ENCODE measurements at regions not wholly inside any gene's neighbourhood (a gene's known extent, or its start where the extent isn't known, plus 50 kb on each side); places are given as distances from the start of the nearest gene placed in this dataset.

DNA sequence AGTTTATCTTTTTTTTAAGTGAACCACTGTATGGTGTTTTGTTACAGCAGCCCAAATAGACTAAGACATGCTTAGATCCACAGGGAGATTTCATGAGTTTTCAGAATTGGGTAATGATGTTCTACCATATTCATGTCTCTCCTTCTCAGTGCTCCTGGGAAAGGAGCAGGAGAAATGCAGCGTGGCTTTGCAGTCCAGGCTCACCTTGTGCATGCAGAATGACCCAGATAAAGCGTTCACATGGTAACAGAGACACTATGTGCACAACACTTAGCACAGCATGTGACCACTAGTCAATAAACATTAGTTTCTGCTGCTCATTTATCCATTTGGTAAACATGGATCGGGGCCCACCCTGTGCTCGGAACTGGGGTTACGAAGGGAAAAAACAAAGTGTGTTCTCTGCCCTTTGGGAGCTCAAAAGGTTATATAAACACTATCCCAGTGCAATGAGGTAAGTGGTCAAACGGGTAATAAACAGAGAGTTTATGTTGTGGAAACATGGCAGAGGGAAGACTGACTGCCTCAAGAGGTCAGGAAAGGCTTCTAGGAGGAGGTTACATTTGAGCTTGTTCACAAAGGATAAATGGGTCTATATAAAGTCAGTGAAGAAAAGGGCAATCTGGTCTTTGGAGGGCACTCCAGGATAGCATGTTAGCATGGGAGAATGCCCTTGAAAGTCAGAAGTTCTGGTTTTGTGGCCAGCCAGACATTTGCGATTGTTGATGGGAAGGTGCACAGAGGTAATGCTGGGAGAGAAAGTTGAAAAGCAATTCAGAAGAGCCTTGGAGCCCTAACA lies 299.2 kb downstream of the TDRD15 start:
- Histone ChIP-seq H3K18ac (ENCODE audit: low read length) (no peak overlapping the region), H3K4me2 (ENCODE audit: low read length) (no peak overlapping the region), H3K27me3 (ENCODE audit: insufficient read depth, low read length, poor library complexity) (no peaks in the 10 kb centered on the region), H3K9ac (ENCODE audit: low read length) (no peak overlapping the region), H3K23ac (ENCODE audit: low read length) (no peak overlapping the region), H3K27ac (ENCODE audit: low read depth, low read length) (no peak overlapping the region), H4K5ac (ENCODE audit: low read length) (no peak overlapping the region), H3K4ac (ENCODE audit: low read depth, low read length) (no peak overlapping the region), H2BK5ac (ENCODE audit: low read length) (no peak overlapping the region), H3K79me1 (ENCODE audit: low read length) (no peaks in the 10 kb centered on the region), H2BK120ac (ENCODE audit: low read depth, low read length) (no peak overlapping the region), H3K79me2 (ENCODE audit: control insufficient read depth, insufficient read depth, low read length) (no peaks in the 10 kb centered on the region), H4K8ac (ENCODE audit: low read depth, low read length) (no peak overlapping the region), H3K56ac (ENCODE audit: low read length) (peak overlapping the region; percentile 38), H2AK5ac (ENCODE audit: low read length) (no peak overlapping the region), H3K4me1 (ENCODE audit: control insufficient read depth, low read depth, low read length) (no peaks in the 10 kb centered on the region), H3K4me3 (ENCODE audit: low read length) (no peak overlapping the region), H2BK15ac (replicated peaks; ENCODE audit: low read depth) (no peak overlapping the region), H3K36me3 (ENCODE audit: control insufficient read depth, insufficient read depth, low read length) (no peaks in the 10 kb centered on the region)
- WGBS (ENCODE audit: extremely low coverage, insufficient coverage, low lambda C conversion rate), result no CpG with 5 or more reads among the region's 7 CpGs
- DNase-seq, result no peak

DNA sequence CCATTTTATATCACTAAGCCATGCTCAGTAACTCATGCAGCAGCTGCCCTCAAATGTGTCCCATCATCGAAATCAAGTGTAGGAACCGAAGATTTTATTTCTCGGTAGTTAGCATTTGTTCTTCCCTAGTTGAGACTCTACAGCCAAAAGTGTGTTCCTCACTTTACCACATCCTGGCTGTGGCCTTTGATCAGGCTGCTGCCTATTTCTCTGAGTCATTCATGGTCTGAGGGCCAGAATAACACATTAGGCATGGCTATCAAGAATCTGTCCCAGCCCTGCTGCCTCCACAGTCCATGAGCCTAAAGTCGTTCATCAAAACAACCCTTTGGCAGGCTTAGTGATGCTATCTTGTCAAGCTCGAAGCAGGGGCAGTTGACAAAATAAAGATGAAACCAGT lies 300.1 kb downstream of the TDRD15 start:
- no peaks in the 10 kb centered on the region for H3K27me3 ChIP-seq (ENCODE audit: insufficient read depth, low read length, poor library complexity)
- no peak overlapping the region for H3K4me2 ChIP-seq (ENCODE audit: low read length)
- WGBS (ENCODE audit: extremely low coverage, insufficient coverage, low lambda C conversion rate), result no CpG with 5 or more reads among the region's 5 CpGs
- H3K27ac ChIP-seq (ENCODE audit: low read depth, low read length), result no peak overlapping the region
- no peak overlapping the region for H3K18ac ChIP-seq (ENCODE audit: low read length)
- H4K8ac ChIP-seq (ENCODE audit: low read depth, low read length), result no peak overlapping the region
- no peak overlapping the region for H3K4ac ChIP-seq (ENCODE audit: low read depth, low read length)
- H3K79me1 ChIP-seq (ENCODE audit: low read length), result no peaks in the 10 kb centered on the region
- no peaks in the 10 kb centered on the region for H3K79me2 ChIP-seq (ENCODE audit: control insufficient read depth, insufficient read depth, low read length)
- DNase-seq, result no peak
- no peaks in the 10 kb centered on the region for H3K36me3 ChIP-seq (ENCODE audit: control insufficient read depth, insufficient read depth, low read length)
- no peak overlapping the region for H2BK15ac ChIP-seq (replicated peaks; ENCODE audit: low read depth)
- H4K5ac ChIP-seq (ENCODE audit: low read length), result no peak overlapping the region
- H3K9ac ChIP-seq (ENCODE audit: low read length), result no peak overlapping the region
- no peak overlapping the region for H3K23ac ChIP-seq (ENCODE audit: low read length)
- no peaks in the 10 kb centered on the region for H3K4me1 ChIP-seq (ENCODE audit: control insufficient read depth, low read depth, low read length)
- no peak overlapping the region for H3K4me3 ChIP-seq (ENCODE audit: low read length)
- no peak overlapping the region for H3K56ac ChIP-seq (ENCODE audit: low read length)
- H2AK5ac ChIP-seq (ENCODE audit: low read length), result no peak overlapping the region
- no peak overlapping the region for H2BK5ac ChIP-seq (ENCODE audit: low read length)
- no peak overlapping the region for H2BK120ac ChIP-seq (ENCODE audit: low read depth, low read length)

DNA sequence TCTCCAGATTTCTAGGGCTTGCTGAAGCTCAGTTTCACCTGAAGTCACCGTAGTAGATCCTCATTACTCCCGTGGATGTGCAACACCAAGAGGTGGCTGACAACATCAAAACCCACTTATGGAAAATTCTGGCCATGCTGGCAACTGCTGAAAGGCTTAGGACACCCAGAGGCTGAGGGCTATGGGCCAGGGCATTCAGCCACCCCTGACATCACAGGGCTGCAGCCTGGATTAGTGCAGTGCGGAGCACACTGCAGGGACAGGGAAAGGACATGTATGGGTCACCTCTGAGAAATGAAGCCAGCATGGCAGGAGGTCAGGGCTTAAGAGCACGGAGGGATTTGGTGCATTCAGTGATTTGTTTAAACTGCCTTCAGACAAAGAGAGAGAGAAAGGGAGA lies 300.6 kb downstream of the TDRD15 start:
- Histone ChIP-seq H3K4me3 (ENCODE audit: low read length) (no peak overlapping the region), H3K56ac (ENCODE audit: low read length) (no peak overlapping the region), H2BK5ac (ENCODE audit: low read length) (no peak overlapping the region), H4K5ac (ENCODE audit: low read length) (no peak overlapping the region), H3K27me3 (ENCODE audit: insufficient read depth, low read length, poor library complexity) (no peaks in the 10 kb centered on the region), H3K9ac (ENCODE audit: low read length) (no peak overlapping the region), H3K4ac (ENCODE audit: low read depth, low read length) (no peak overlapping the region), H2AK5ac (ENCODE audit: low read length) (no peak overlapping the region), H3K18ac (ENCODE audit: low read length) (no peak overlapping the region), H3K4me2 (ENCODE audit: low read length) (no peak overlapping the region), H3K23ac (ENCODE audit: low read length) (no peak overlapping the region), H3K79me2 (ENCODE audit: control insufficient read depth, insufficient read depth, low read length) (no peaks in the 10 kb centered on the region), H3K79me1 (ENCODE audit: low read length) (no peaks in the 10 kb centered on the region), H4K8ac (ENCODE audit: low read depth, low read length) (no peak overlapping the region), H3K4me1 (ENCODE audit: control insufficient read depth, low read depth, low read length) (no peaks in the 10 kb centered on the region), H3K36me3 (ENCODE audit: control insufficient read depth, insufficient read depth, low read length) (no peaks in the 10 kb centered on the region), H3K27ac (ENCODE audit: low read depth, low read length) (no peak overlapping the region), H2BK120ac (ENCODE audit: low read depth, low read length) (no peak overlapping the region), H2BK15ac (replicated peaks; ENCODE audit: low read depth) (no peak overlapping the region)
- DNase-seq, result no peak
- no CpG with 5 or more reads among the region's 4 CpGs for WGBS (ENCODE audit: extremely low coverage, insufficient coverage, low lambda C conversion rate)

DNA sequence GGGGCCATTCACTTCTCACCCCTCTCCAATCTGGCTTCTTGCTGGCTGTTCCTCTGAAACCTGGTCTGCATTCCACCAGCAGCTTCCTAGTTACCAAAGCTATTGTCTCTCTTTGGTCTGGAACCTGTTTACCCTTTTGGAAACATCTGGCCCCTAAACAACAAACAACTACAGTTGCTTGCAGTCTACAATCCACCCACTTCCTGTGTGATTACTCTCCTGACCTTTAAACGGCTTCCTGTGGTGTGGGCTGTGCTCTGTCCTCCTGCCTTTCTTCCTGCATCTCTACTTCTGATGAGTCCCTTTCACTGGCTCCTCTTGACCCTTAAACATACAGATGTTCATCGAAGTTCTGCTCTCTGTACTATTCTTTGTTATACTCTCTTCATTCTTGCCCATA lies 303.8 kb downstream of the TDRD15 start:
- Histone ChIP-seq H3K27ac (ENCODE audit: low read depth, low read length) (no peak overlapping the region), H2AK5ac (ENCODE audit: low read length) (no peak overlapping the region), H2BK120ac (ENCODE audit: low read depth, low read length) (no peak overlapping the region), H3K23ac (ENCODE audit: low read length) (no peak overlapping the region), H2BK15ac (replicated peaks; ENCODE audit: low read depth) (no peak overlapping the region), H3K36me3 (ENCODE audit: control insufficient read depth, insufficient read depth, low read length) (no peaks in the 10 kb centered on the region), H3K4ac (ENCODE audit: low read depth, low read length) (no peak overlapping the region), H3K4me1 (ENCODE audit: control insufficient read depth, low read depth, low read length) (no peaks in the 10 kb centered on the region), H2BK5ac (ENCODE audit: low read length) (no peak overlapping the region), H4K8ac (ENCODE audit: low read depth, low read length) (peak overlapping the region; percentile 31), H3K56ac (ENCODE audit: low read length) (no peak overlapping the region), H3K79me2 (ENCODE audit: control insufficient read depth, insufficient read depth, low read length) (no peaks in the 10 kb centered on the region), H3K27me3 (ENCODE audit: insufficient read depth, low read length, poor library complexity) (no peaks in the 10 kb centered on the region), H3K79me1 (ENCODE audit: low read length) (no peaks in the 10 kb centered on the region), H3K4me3 (ENCODE audit: low read length) (no peak overlapping the region), H3K9ac (ENCODE audit: low read length) (no peak overlapping the region), H3K18ac (ENCODE audit: low read length) (peak overlapping the region; percentile 42), H3K4me2 (ENCODE audit: low read length) (no peak overlapping the region), H4K5ac (ENCODE audit: low read length) (no peak overlapping the region)
- peak; percentile 67 for DNase-seq
- WGBS (ENCODE audit: extremely low coverage, insufficient coverage, low lambda C conversion rate), result no CpG with 5 or more reads among the region's 2 CpGs

DNA sequence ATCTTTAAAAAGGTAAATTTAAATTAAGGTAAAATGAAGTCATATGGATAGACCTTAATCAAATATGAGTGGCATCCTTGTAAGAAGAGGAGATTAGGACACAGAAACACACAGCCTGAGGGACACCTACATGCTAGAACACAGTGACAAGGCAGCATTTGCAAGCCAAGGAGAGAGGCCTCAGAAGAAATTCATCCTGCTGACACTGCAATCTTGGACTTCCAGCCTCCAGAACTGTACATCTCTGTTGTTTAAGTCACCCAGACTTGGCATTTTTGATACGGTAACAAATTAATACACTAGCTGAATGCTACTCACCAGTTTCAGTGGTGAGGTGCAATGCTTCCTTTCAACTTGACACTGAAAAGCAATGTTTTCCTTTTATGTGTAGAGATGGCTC lies 305.0 kb downstream of the TDRD15 start:
- Histone ChIP-seq H2BK5ac (ENCODE audit: low read length) (no peak overlapping the region), H2AK5ac (ENCODE audit: low read length) (no peak overlapping the region), H3K27ac (ENCODE audit: low read depth, low read length) (no peak overlapping the region), H3K4ac (ENCODE audit: low read depth, low read length) (no peak overlapping the region), H3K23ac (ENCODE audit: low read length) (no peak overlapping the region), H3K4me2 (ENCODE audit: low read length) (no peak overlapping the region), H3K79me1 (ENCODE audit: low read length) (no peaks in the 10 kb centered on the region), H4K5ac (ENCODE audit: low read length) (no peak overlapping the region), H3K9ac (ENCODE audit: low read length) (no peak overlapping the region), H2BK120ac (ENCODE audit: low read depth, low read length) (no peak overlapping the region), H3K27me3 (ENCODE audit: insufficient read depth, low read length, poor library complexity) (no peaks in the 10 kb centered on the region), H2BK15ac (replicated peaks; ENCODE audit: low read depth) (no peak overlapping the region), H3K79me2 (ENCODE audit: control insufficient read depth, insufficient read depth, low read length) (no peaks in the 10 kb centered on the region), H3K56ac (ENCODE audit: low read length) (no peak overlapping the region), H3K36me3 (ENCODE audit: control insufficient read depth, insufficient read depth, low read length) (no peaks in the 10 kb centered on the region), H3K4me3 (ENCODE audit: low read length) (no peak overlapping the region), H3K18ac (ENCODE audit: low read length) (no peak overlapping the region), H4K8ac (ENCODE audit: low read depth, low read length) (no peak overlapping the region), H3K4me1 (ENCODE audit: control insufficient read depth, low read depth, low read length) (no peaks in the 10 kb centered on the region)
- no peak for DNase-seq
- no CpG with 5 or more reads among the region's 1 CpG for WGBS (ENCODE audit: extremely low coverage, insufficient coverage, low lambda C conversion rate)

DNA sequence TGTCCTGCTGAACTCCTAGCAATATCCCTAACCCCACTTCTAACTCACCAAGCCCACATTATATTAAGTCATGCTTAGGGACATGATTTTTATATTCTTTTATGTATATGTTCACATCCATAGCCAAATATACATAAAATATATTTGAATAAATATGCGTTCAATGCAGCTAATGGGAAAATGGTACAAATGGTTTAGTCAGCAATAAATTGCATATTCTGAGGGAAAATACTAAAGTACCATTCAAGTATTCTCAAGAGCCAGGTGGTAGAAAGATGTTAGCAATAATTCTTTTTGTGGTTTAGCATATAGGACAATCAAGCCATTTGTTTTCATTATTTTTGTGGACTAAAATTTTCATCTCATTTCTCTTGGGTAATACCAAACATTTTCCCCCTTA lies 306.0 kb downstream of the TDRD15 start:
- no peak overlapping the region for H4K5ac ChIP-seq (ENCODE audit: low read length)
- H3K79me1 ChIP-seq (ENCODE audit: low read length), result no peaks in the 10 kb centered on the region
- H2AK5ac ChIP-seq (ENCODE audit: low read length), result no peak overlapping the region
- no peak overlapping the region for H3K4ac ChIP-seq (ENCODE audit: low read depth, low read length)
- H3K36me3 ChIP-seq (ENCODE audit: control insufficient read depth, insufficient read depth, low read length), result no peaks in the 10 kb centered on the region
- H3K4me3 ChIP-seq (ENCODE audit: low read length), result no peak overlapping the region
- no peaks in the 10 kb centered on the region for H3K79me2 ChIP-seq (ENCODE audit: control insufficient read depth, insufficient read depth, low read length)
- H3K27me3 ChIP-seq (ENCODE audit: insufficient read depth, low read length, poor library complexity), result no peaks in the 10 kb centered on the region
- no peak for DNase-seq
- H4K8ac ChIP-seq (ENCODE audit: low read depth, low read length), result no peak overlapping the region
- no peak overlapping the region for H3K23ac ChIP-seq (ENCODE audit: low read length)
- H2BK15ac ChIP-seq (replicated peaks; ENCODE audit: low read depth), result no peak overlapping the region
- no peak overlapping the region for H3K27ac ChIP-seq (ENCODE audit: low read depth, low read length)
- H2BK120ac ChIP-seq (ENCODE audit: low read depth, low read length), result no peak overlapping the region
- H2BK5ac ChIP-seq (ENCODE audit: low read length), result no peak overlapping the region
- no CpG with 5 or more reads among the region's 1 CpG for whole genome bisulfite sequencing (ENCODE audit: extremely low coverage, insufficient coverage, low lambda C conversion rate)
- H3K56ac ChIP-seq (ENCODE audit: low read length), result no peak overlapping the region
- no peak overlapping the region for H3K4me2 ChIP-seq (ENCODE audit: low read length)
- H3K9ac ChIP-seq (ENCODE audit: low read length), result no peak overlapping the region
- H3K4me1 ChIP-seq (ENCODE audit: control insufficient read depth, low read depth, low read length), result no peaks in the 10 kb centered on the region
- no peak overlapping the region for H3K18ac ChIP-seq (ENCODE audit: low read length)
